Transverse colon (tissue), 4 donors: ENCODE measurements at regions not wholly inside any gene's neighbourhood (a gene's known extent, or its start where the extent isn't known, plus 50 kb on each side); places are given as distances from the start of the nearest gene placed in this dataset.

Source experiments
- DNase-seq: peaks from one replicate; pipeline ENCODE4 v3.0.0-alpha.2; 2019
- H3K27ac ChIP-seq, 4 donors: fragments of 200-600 bp; sonication (generic); 2 replicates each; pipeline ENCODE4 v1.5.1; 2016 to 2018; ENCODE audit warnings: inconsistent platforms in 4 of 4
- H3K27me3 ChIP-seq: fragments of 200-600 bp; sonication (generic); 2 replicates; pipeline ENCODE4 v1.5.1; 2017; ENCODE audit warnings: inconsistent platforms
- H3K36me3 ChIP-seq, 4 donors: fragments of 200-600 bp; sonication (generic); 2 replicates each; pipeline ENCODE4 v1.5.1; 2017 to 2019; ENCODE audit warnings: inconsistent platforms in 4 of 4
- H3K4me1 ChIP-seq, 4 donors: fragments of 200-600 bp; sonication (generic); 2 replicates each; pipeline ENCODE4 v1.5.1; 2017 to 2020; ENCODE audit warnings: inconsistent platforms in 4 of 4
- H3K4me3 ChIP-seq, 4 donors: fragments of 200-600 bp; sonication (generic); 1 replicate in 1 of 4; 2 replicates in 3 of 4; pipeline versions ENCODE4 v1.5.1 to v1.6.1; 2017 to 2019; ENCODE audit warnings: inconsistent platforms in 4 of 4
- H3K9me3 ChIP-seq, 2 donors: fragments of 200-600 bp; sonication (generic); 2 replicates each; pipeline ENCODE4 v1.5.1; 2017 to 2019; ENCODE audit warnings: inconsistent platforms in 2 of 2
- EP300 ChIP-seq: sonication (generic); formaldehyde crosslinking; IDR thresholded peaks from one replicate; pipeline ENCODE4 v1.6.1; 2017; ENCODE audit warnings: antibody characterized with exemption, low read depth
- POLR2A ChIP-seq: fragments of 450-650 bp; IDR thresholded peaks from one replicate; pipeline ENCODE4 v1.6.1; 2016; ENCODE audit warnings: antibody characterized with exemption, mild to moderate bottlenecking, moderate library complexity
- POLR2AphosphoS5 ChIP-seq, 3 donors: sonication (generic); formaldehyde crosslinking; IDR thresholded peaks; one replicate each; pipeline ENCODE4 v1.6.1; 2016; ENCODE audit warnings: antibody characterized with exemption in 3 of 3
- WGBS, 2 donors: methylation state at CpG; one replicate each; pipeline ENCODE4 v1.1.5; 2018; ENCODE audit warnings: low coverage in 1 of 2; 5-methylcytosine and 5-hydroxymethylcytosine counted together
- in situ Hi-C, 4 donors: fragments of 200-750 bp; cut with MboI; loops; one replicate each; pipeline versions ENCODE4 v1.15.0 to v1.15.1; 2017; ENCODE audit warnings: low sequenced_read_pairs in 3 of 4, low pct_ligation_motif_present in 1 of 4, low pct_unique_long_range_greater_than_20kb in 1 of 4
- intact Hi-C: fragments of 100-400 bp; cut with DNase I; formaldehyde crosslinking; loops from one replicate; pipeline ENCODE4 v1.15.1; 2023; ENCODE audit warnings: low total_unique reads
- TF ChIP-seq, protein P1 (sequence below), 5 experiments: fragments of 200-600 bp in 3 of 5; fragments of 450-650 bp in 2 of 5; sonication (generic) in 3 of 5; IDR thresholded peaks; 1 replicate in 2 of 5; 2 replicates in 3 of 5; pipeline ENCODE4 v1.5.1; 2016 to 2017; ENCODE audit warnings: antibody characterized with exemption in 5 of 5, inconsistent platforms in 3 of 5, mild to moderate bottlenecking in 2 of 5, moderate library complexity in 1 of 5

- no peak for DNase-seq
- 79 to 87% methylated on average over 5 to 7 of the region's 7 CpGs for WGBS, 2 donors
Observed at GRCh38 chr7:72462311-72462710, 50.2 kb upstream of the CALN1 start.

More at GRCh38 chr7:72462311-72462710, 50.2 kb upstream of the CALN1 start:
- no peaks in the 10 kb centered on the region for H3K4me1 ChIP-seq
- no peaks in the 10 kb centered on the region for H3K27me3 ChIP-seq
- no peaks in the 10 kb centered on the region for H3K9me3 ChIP-seq
- in situ Hi-C loops (no loop called here), intact Hi-C loops (no loop called here)
- TF ChIP-seq, protein P1, sequence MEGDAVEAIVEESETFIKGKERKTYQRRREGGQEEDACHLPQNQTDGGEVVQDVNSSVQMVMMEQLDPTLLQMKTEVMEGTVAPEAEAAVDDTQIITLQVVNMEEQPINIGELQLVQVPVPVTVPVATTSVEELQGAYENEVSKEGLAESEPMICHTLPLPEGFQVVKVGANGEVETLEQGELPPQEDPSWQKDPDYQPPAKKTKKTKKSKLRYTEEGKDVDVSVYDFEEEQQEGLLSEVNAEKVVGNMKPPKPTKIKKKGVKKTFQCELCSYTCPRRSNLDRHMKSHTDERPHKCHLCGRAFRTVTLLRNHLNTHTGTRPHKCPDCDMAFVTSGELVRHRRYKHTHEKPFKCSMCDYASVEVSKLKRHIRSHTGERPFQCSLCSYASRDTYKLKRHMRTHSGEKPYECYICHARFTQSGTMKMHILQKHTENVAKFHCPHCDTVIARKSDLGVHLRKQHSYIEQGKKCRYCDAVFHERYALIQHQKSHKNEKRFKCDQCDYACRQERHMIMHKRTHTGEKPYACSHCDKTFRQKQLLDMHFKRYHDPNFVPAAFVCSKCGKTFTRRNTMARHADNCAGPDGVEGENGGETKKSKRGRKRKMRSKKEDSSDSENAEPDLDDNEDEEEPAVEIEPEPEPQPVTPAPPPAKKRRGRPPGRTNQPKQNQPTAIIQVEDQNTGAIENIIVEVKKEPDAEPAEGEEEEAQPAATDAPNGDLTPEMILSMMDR (IDR thresholded peaks at IDR 0.05), result no peak
- TF ChIP-seq POLR2AphosphoS5 (IDR thresholded peaks at IDR 0.05), result no peak
- TF ChIP-seq POLR2A, result no peak
- TF ChIP-seq EP300, result no peak
- H3K4me3 ChIP-seq, result no peak overlapping the region
- H3K27ac ChIP-seq, result no peak overlapping the region
- H3K36me3 ChIP-seq, result no peaks in the 10 kb centered on the region
